ENCODE measurements at regions not wholly inside any gene's neighbourhood (a gene's known extent, or its start where the extent isn't known, plus 50 kb on each side); places are given as distances from the start of the nearest gene placed in this dataset.

DNA sequence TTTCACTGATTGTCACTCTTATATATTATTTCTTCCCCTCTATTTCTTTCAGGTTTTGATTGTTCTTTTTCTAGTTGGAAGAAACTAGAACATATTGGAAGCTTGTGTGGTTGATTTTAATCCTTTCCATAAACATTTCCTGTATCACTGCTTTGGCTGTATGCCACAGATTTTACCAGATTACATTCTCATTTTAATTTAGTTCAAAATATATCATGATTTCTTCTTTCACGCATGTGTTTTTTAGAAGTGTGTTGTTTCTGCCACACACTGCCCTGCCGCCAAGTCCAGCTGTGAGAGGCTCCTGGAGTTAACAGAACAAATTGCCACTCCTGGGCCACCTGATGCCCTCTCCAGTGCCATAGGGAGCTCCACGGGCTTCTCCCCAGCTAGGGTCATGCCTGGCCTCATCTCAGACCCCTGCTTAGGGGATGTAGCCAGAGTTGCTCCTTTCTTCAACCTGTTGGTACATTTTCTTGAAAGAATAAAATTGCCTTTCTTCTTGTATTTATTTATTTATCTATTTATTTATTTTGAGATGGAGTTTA is 206.2 kb upstream of the COPS8 start:
- Mint-ChIP-seq H3K36me3 (ENCODE audit: low read depth) (no peaks in the 10 kb centered on the region), H3K4me1 (ENCODE audit: low read depth) (no peaks in the 10 kb centered on the region), H3K27ac (no peak overlapping the region), H3K27me3 (peaks cover 6% of the 10 kb centered on the region), H3K4me3 (no peak overlapping the region), H3K9me3 (no peaks in the 10 kb centered on the region)
- DNase-seq = no peak

DNA sequence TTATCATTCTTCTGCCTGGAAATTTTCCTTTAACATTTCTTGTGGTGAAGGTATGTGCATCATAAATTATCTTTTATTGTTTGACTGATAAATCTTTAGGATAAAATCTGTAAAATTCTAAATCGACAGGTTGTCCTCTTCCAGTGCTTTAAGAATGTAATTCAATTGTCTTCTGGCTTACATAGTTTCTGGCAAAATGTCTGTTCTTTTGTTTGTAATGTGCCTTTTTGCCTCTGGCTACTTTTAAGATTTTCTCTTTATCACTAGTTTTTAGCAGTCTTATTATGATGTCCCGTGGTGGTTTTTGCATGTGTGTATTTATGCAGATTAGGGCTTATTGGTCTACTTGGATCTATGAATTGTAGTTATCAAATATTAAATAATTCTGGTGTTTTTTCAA is 203.6 kb upstream of the COPS8 start:
- Mint-ChIP-seq H3K36me3 (ENCODE audit: low read depth) (no peaks in the 10 kb centered on the region), H3K4me1 (ENCODE audit: low read depth) (no peaks in the 10 kb centered on the region), H3K27me3 (peaks cover 3% of the 10 kb centered on the region), H3K4me3 (no peak overlapping the region), H3K9me3 (no peaks in the 10 kb centered on the region), H3K27ac (no peak overlapping the region)
- no peak for DNase-seq

DNA sequence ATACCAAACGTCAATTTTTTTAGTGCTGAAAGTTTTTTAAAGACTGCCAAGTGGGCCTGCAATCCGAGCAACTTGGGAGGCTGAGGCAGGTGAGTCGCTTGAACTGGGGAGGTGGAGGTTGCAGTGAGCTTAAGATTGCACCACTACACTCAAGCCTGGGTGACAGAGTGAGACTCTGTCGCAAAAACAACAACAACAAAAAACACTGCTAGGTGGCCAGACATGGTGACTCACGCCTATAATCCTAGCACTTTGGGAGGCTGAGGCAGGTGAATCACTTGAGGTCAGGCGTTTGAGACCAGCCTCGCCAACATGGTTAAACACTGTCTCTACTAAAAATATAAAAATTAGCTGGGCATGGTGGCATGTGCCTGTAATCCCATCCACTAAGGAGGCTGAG is 202.8 kb upstream of the COPS8 start:
- no peaks in the 10 kb centered on the region for H3K4me1 Mint-ChIP-seq (ENCODE audit: low read depth)
- H3K27me3 Mint-ChIP-seq = peaks cover 4% of the 10 kb centered on the region
- no peak for DNase-seq
- H3K36me3 Mint-ChIP-seq (ENCODE audit: low read depth) = no peaks in the 10 kb centered on the region
- H3K9me3 Mint-ChIP-seq = no peaks in the 10 kb centered on the region
- H3K4me3 Mint-ChIP-seq = no peak overlapping the region
- no peak overlapping the region for H3K27ac Mint-ChIP-seq

DNA sequence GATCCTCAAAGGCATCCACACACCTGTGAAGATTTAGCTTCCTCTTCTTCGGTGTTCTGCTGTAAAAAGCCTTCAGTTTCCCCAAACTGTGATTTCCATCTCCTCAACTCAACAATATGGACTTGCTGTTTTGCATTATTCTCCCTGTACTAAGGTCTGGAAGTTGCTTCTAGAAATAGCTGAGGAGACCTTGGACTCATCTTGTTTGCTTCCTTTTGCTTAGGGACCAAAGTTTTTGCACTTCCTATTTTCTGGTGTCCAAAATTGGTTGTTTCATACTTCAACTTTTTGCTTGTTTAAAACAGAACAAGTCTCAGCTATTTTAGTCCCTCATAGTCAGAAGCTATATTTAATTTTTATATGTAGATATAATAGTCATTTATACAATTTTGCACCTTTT is 201.9 kb upstream of the COPS8 start:
- Mint-ChIP-seq H3K4me1 (ENCODE audit: low read depth) (no peaks in the 10 kb centered on the region), H3K36me3 (ENCODE audit: low read depth) (no peaks in the 10 kb centered on the region)

DNA sequence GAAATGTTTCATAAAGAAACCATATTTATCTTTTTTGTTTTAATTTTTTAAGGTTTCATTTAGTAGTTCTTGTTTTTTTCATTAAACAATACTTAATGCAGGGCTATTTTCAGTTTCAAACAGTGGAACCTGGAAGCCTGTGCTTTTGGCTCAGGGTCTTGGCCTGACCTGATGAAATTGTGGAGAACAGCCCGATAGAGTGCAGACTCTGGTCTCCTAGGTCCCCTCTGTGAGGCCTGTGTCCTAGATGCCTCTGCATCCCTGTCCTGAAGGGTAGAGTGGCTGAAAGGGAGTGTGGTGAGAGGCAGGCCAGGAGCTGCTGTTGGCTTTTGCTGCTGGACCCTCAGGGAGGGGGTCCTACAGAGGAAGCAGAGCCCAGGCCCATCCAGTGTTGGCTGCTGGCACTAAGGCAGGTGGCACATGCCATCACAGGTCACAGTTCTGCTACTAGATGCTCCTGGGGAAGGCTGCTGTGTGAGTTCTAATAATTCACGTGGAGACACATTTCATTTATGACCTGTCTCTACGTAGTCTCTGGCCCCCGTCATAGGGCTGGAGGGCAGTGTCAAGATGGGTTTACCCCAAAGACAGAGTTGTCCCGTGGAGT is 201.0 kb upstream of the COPS8 start:
- H3K36me3 Mint-ChIP-seq (ENCODE audit: low read depth) = no peaks in the 10 kb centered on the region
- DNase-seq = no peak
- no peaks in the 10 kb centered on the region for H3K4me1 Mint-ChIP-seq (ENCODE audit: low read depth)
- H3K27me3 Mint-ChIP-seq = peaks cover 7% of the 10 kb centered on the region
- H3K4me3 Mint-ChIP-seq = no peak overlapping the region
- H3K27ac Mint-ChIP-seq = no peak overlapping the region
- H3K9me3 Mint-ChIP-seq = no peaks in the 10 kb centered on the region

More for the DNA sequence above, 201.9 kb upstream of the COPS8 start:
- DNase-seq = no peak
- H3K27me3 Mint-ChIP-seq = peaks cover 7% of the 10 kb centered on the region
- H3K27ac Mint-ChIP-seq = no peak overlapping the region
- H3K4me3 Mint-ChIP-seq = no peak overlapping the region
- H3K9me3 Mint-ChIP-seq = no peaks in the 10 kb centered on the region

- H3K27ac Mint-ChIP-seq = no peak overlapping the region
- no peaks in the 10 kb centered on the region for H3K9me3 Mint-ChIP-seq
- H3K27me3 Mint-ChIP-seq = peaks cover 7% of the 10 kb centered on the region
- no peaks in the 10 kb centered on the region for H3K4me1 Mint-ChIP-seq (ENCODE audit: low read depth)
- no peak for DNase-seq
- no peak overlapping the region for H3K4me3 Mint-ChIP-seq
- no peaks in the 10 kb centered on the region for H3K36me3 Mint-ChIP-seq (ENCODE audit: low read depth)
Measured at GRCh38 chr2:236886456-236886855, 199.2 kb upstream of the COPS8 start.

- Mint-ChIP-seq H3K27ac (no peak overlapping the region), H3K4me1 (ENCODE audit: low read depth) (no peaks in the 10 kb centered on the region), H3K36me3 (ENCODE audit: low read depth) (no peaks in the 10 kb centered on the region), H3K9me3 (no peaks in the 10 kb centered on the region), H3K4me3 (no peak overlapping the region), H3K27me3 (peaks cover 7% of the 10 kb centered on the region)
- DNase-seq = no peak
Measured at GRCh38 chr2:236887531-236887930, 198.2 kb upstream of the COPS8 start.

GRCh38 chr2:236887953-236888793 is 197.5 kb upstream of the COPS8 start:
- H3K27ac Mint-ChIP-seq = no peak overlapping the region
- H3K4me1 Mint-ChIP-seq (ENCODE audit: low read depth) = no peaks in the 10 kb centered on the region
- no peaks in the 10 kb centered on the region for H3K36me3 Mint-ChIP-seq (ENCODE audit: low read depth)
- DNase-seq = no peak
- peaks cover 9% of the 10 kb centered on the region for H3K27me3 Mint-ChIP-seq
- no peak overlapping the region for H3K4me3 Mint-ChIP-seq
- H3K9me3 Mint-ChIP-seq = no peaks in the 10 kb centered on the region

DNA sequence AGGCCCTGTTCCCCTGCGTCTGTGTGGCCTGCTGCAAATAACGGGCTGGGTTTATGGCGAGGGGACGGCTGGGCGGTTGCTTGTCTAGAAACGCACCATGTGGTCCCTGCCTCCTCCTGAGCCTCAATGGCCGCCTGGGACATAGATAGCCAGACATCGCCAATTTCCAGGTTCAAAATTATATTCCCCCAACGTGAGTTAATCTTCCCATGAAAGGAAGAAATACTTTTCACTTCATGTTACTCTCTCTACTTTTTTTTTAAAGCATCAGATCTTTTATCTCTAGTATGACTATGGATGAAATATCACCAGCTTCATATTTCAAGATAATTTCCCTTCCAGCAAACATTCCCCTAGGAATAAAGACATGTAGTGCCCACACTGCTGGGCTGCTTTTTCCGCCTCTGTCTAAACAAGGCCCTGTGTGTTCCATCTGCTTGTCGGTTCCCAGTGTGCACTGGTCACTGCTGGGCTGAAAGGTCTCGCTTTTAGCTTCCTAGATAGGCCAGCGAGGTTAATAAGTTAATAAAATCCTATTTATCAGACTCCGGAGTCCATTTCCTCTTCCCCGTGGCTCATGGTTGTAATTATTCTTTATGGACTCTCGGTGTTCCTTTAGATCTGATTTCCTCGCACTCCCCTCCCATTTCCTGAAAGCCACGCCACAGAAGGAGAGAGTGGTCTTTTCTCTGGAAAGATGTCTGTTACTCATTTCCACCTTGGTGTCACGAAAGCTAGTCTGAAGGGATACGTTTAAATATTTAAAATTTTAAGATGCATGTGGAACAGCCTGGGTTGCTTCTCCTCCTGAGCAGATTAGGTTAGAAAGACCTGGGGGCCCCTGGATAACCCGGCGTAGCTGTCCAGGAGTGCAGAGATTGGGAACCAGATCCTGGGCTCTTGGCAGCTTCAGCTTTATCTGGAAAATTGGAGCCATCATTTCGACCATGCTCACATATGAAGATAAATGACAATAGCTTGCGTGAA is 196.6 kb upstream of the COPS8 start:
- Mint-ChIP-seq H3K27ac (no peak overlapping the region), H3K4me3 (no peak overlapping the region), H3K27me3 (peaks cover 9% of the 10 kb centered on the region), H3K36me3 (ENCODE audit: low read depth) (no peaks in the 10 kb centered on the region), H3K9me3 (no peaks in the 10 kb centered on the region), H3K4me1 (ENCODE audit: low read depth) (no peaks in the 10 kb centered on the region)
- DNase-seq = no peak

- Mint-ChIP-seq H3K4me1 (ENCODE audit: low read depth) (no peaks in the 10 kb centered on the region), H3K36me3 (ENCODE audit: low read depth) (no peaks in the 10 kb centered on the region), H3K27ac (no peak overlapping the region), H3K27me3 (peaks cover 7% of the 10 kb centered on the region), H3K4me3 (no peak overlapping the region), H3K9me3 (no peaks in the 10 kb centered on the region)
- no peak for DNase-seq
Measured at GRCh38 chr2:236889791-236890704, 195.6 kb upstream of the COPS8 start.

GRCh38 chr2:236892721-236893120 is 193.0 kb upstream of the COPS8 start:
- DNase-seq = no peak
- Mint-ChIP-seq H3K4me1 (ENCODE audit: low read depth) (no peaks in the 10 kb centered on the region), H3K27me3 (peaks cover 7% of the 10 kb centered on the region), H3K27ac (no peak overlapping the region), H3K4me3 (no peak overlapping the region), H3K36me3 (ENCODE audit: low read depth) (no peaks in the 10 kb centered on the region), H3K9me3 (no peaks in the 10 kb centered on the region)

DNA sequence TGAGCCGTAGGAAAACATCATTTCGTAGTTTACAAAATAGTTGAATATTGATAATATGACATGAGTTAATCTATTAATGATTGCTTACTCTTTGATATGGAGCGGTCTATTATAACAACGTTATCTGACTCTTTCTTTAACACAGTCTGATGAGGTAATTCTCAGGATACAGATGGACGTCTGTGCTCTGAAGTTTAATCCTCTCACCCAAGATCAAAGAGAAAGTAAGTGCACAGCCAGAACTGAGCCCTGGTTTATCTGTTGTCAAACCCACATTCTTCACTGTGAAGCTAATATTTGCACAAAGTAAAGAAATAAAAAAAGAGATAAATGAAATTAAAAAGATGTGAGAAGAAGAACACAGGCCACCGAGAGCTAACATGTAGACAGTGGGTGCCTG is 190.9 kb upstream of the COPS8 start:
- DNase-seq = no peak
- Mint-ChIP-seq H3K27ac (no peak overlapping the region), H3K9me3 (no peaks in the 10 kb centered on the region), H3K36me3 (ENCODE audit: low read depth) (no peaks in the 10 kb centered on the region), H3K4me3 (no peak overlapping the region), H3K27me3 (peaks cover 2% of the 10 kb centered on the region), H3K4me1 (ENCODE audit: low read depth) (no peaks in the 10 kb centered on the region)

DNA sequence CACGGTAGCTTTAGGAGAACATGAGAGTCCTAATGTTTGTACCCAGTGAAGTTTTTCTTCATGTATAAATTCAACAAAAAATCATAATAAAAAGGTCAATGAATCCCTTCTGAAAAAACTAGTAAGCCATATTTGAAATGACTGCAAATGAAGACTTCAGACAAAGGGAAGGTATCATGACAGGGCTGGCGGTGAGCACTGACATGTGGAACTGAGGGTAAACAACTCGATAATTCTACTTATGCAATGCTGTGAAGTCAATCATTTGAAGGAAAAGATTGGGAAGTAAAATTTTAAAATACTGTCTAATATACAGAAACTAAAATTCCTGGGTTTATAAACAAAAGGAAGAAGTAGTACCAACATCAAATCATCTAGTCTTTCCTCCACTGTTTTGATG is 190.2 kb upstream of the COPS8 start:
- H3K4me1 Mint-ChIP-seq (ENCODE audit: low read depth) = no peaks in the 10 kb centered on the region
- no peaks in the 10 kb centered on the region for H3K9me3 Mint-ChIP-seq
- H3K27me3 Mint-ChIP-seq = peaks cover 2% of the 10 kb centered on the region
- no peak overlapping the region for H3K4me3 Mint-ChIP-seq
- H3K36me3 Mint-ChIP-seq (ENCODE audit: low read depth) = no peaks in the 10 kb centered on the region
- no peak overlapping the region for H3K27ac Mint-ChIP-seq
- DNase-seq = no peak

- no peak overlapping the region for H3K4me3 Mint-ChIP-seq
- no peak for DNase-seq
- no peaks in the 10 kb centered on the region for H3K4me1 Mint-ChIP-seq (ENCODE audit: low read depth)
- H3K9me3 Mint-ChIP-seq = no peaks in the 10 kb centered on the region
- no peaks in the 10 kb centered on the region for H3K36me3 Mint-ChIP-seq (ENCODE audit: low read depth)
- peaks cover 8% of the 10 kb centered on the region for H3K27me3 Mint-ChIP-seq
- H3K27ac Mint-ChIP-seq = no peak overlapping the region
Measured at GRCh38 chr2:236896688-236897087, 189.0 kb upstream of the COPS8 start.
